Right ventricle myocardium inferior (tissue), 1 donor: ENCODE measurements at regions not wholly inside any gene's neighbourhood (a gene's known extent, or its start where the extent isn't known, plus 50 kb on each side); places are given as distances from the start of the nearest gene placed in this dataset.
"Not testable (repeated sequence)": the region's sequence is repeated elsewhere in the genome, so short reads cannot be mapped to it uniquely, and the experiment has no call there.

Source experiments
- ATAC-seq: fragments of 200-7000 bp; cut with Tn5 transposase; one replicate; pipeline ENCODE4 v1.9.1; 2020; ENCODE audit warnings: mild to moderate bottlenecking, moderate library complexity
- DNase-seq: peaks from one replicate; pipeline ENCODE4 v3.0.0; 2021; ENCODE audit errors: missing footprints
- intact Hi-C: fragments of 100-400 bp; cut with DNase I; formaldehyde crosslinking; loops from one replicate; pipeline ENCODE4 v1.11.0; 2022
- donor health status: DM: no; HTN: yes; CAD: no; lungs with severe emphysema.

- DNase-seq, ATAC-seq, intact Hi-C loops: not testable (repeated sequence)
Measured at GRCh38 chr2:117028708-117029107, 785.8 kb upstream of the DDX18 start.

GRCh38 chr2:117055499-117056375 lies 758.8 kb upstream of the DDX18 start:
- no peak for DNase-seq
- intact Hi-C loops, result no loop called here
- no peak for ATAC-seq

- intact Hi-C loops, result no loop called here
- DNase-seq, result no peak
- ATAC-seq, result no peak
Measured at GRCh38 chr2:117056376-117056748, 758.1 kb upstream of the DDX18 start.

GRCh38 chr2:117057016-117057415 lies 757.5 kb upstream of the DDX18 start:
- ATAC-seq (no peak), DNase-seq (no peak)
- intact Hi-C loops, result no loop called here

GRCh38 chr2:117058366-117058765 lies 756.1 kb upstream of the DDX18 start:
- intact Hi-C loops, result no loop called here
- ATAC-seq (no peak), DNase-seq (no peak)

GRCh38 chr2:117064021-117064420 lies 750.5 kb upstream of the DDX18 start:
- ATAC-seq, result no peak
- intact Hi-C loops, result no loop called here
- DNase-seq, result no peak

- DNase-seq (no peak), ATAC-seq (no peak)
- intact Hi-C loops, result no loop called here
Measured at GRCh38 chr2:117065912-117066311, 748.6 kb upstream of the DDX18 start.

- intact Hi-C loops, result no loop called here
- DNase-seq (no peak), ATAC-seq (no peak)
Measured at GRCh38 chr2:117067900-117068299, 746.6 kb upstream of the DDX18 start.

GRCh38 chr2:117068371-117068770 lies 746.1 kb upstream of the DDX18 start:
- DNase-seq (no peak), ATAC-seq (no peak)
- intact Hi-C loops, result no loop called here

- no peak for ATAC-seq
- intact Hi-C loops, result no loop called here
- DNase-seq, result no peak
Measured at GRCh38 chr2:117071556-117072102, 742.9 kb upstream of the DDX18 start.

GRCh38 chr2:117074756-117075155 lies 739.7 kb upstream of the DDX18 start:
- ATAC-seq (no peak), DNase-seq (no peak)
- intact Hi-C loops, result no loop called here

GRCh38 chr2:117085256-117085655 lies 729.2 kb upstream of the DDX18 start:
- DNase-seq (no peak), ATAC-seq (no peak)
- intact Hi-C loops, result no loop called here

- ATAC-seq (no peak), DNase-seq (no peak)
- intact Hi-C loops, result no loop called here
Measured at GRCh38 chr2:117085737-117086136, 728.8 kb upstream of the DDX18 start.

- no peak for ATAC-seq
- no peak for DNase-seq
- intact Hi-C loops, result no loop called here
Measured at GRCh38 chr2:117086174-117086942, 728.1 kb upstream of the DDX18 start.

GRCh38 chr2:117086943-117087250 lies 727.6 kb upstream of the DDX18 start:
- intact Hi-C loops, result no loop called here
- ATAC-seq (no peak), DNase-seq (no peak)

GRCh38 chr2:117087535-117088291 lies 726.8 kb upstream of the DDX18 start:
- no peak for ATAC-seq
- intact Hi-C loops, result no loop called here
- no peak for DNase-seq

GRCh38 chr2:117091041-117091837 lies 723.3 kb upstream of the DDX18 start:
- no peak for ATAC-seq
- intact Hi-C loops, result no loop called here
- DNase-seq, result no peak

- DNase-seq (no peak), ATAC-seq (no peak)
- intact Hi-C loops, result no loop called here
Measured at GRCh38 chr2:117101613-117102012, 712.9 kb upstream of the DDX18 start.
